H1 (cell line): ENCODE measurements at regions not wholly inside any gene's neighbourhood (a gene's known extent, or its start where the extent isn't known, plus 50 kb on each side); places are given as distances from the start of the nearest gene placed in this dataset.
A peak's percentile ranks its signal among the peaks of the same experiment; 100 is the strongest.

ENCODE experiments used
- CTCF ChIA-PET: fragments of 300-600 bp; sonication (Branson Sonifier 250); formaldehyde crosslinking; loops from one replicate; lab custom pipeline; 2021; ENCODE audit not compliant: partially characterized antibody; lab: Charles Lee
- POLR2A ChIA-PET: fragments of 300-600 bp; sonication (Branson Sonifier 250); formaldehyde crosslinking; loops from one replicate; lab custom pipeline; 2021; ENCODE audit warnings: inconsistent platforms; ENCODE audit not compliant: partially characterized antibody; lab: Charles Lee
- DNase-seq, 2 experiments: peaks; one replicate each; pipeline versions ENCODE4 v3.0.0 to v3.0.0-alpha.2; 2010 to 2022; ENCODE audit warnings: low spot score in 2 of 2, low read depth in 1 of 2, mixed read lengths in 1 of 2
- FAIRE-seq: peaks from 2 replicates; lab custom pipeline; 2011; peaks lifted over from hg19 to GRCh38; lab: Jason Lieb, UNC
- H2AFZ ChIP-seq: 2 replicates; pipeline ENCODE4 v1.8.1; 2012; ENCODE audit warnings: low read length, inconsistent platforms
- H2AK5ac ChIP-seq: 2 replicates; pipeline ENCODE4 v1.6.1; 2013; ENCODE audit warnings: low read depth, low read length
- H2BK120ac ChIP-seq: replicated peaks from 2 replicates; pipeline ENCODE3; 2013; ENCODE audit warnings: low read depth, low read length, inconsistent platforms
- H2BK12ac ChIP-seq: 2 replicates; pipeline ENCODE4 v1.6.1; 2013; ENCODE audit warnings: low read depth, low read length
- H2BK15ac ChIP-seq: 2 replicates; pipeline ENCODE4 v1.6.1; 2013; ENCODE audit warnings: low read length
- H2BK20ac ChIP-seq: 2 replicates; pipeline ENCODE4 v1.6.1; 2013; ENCODE audit warnings: low read length
- H2BK5ac ChIP-seq: 2 replicates; pipeline ENCODE4 v1.6.1; 2013; ENCODE audit warnings: low read depth, low read length
- H3K14ac ChIP-seq: 2 replicates; pipeline ENCODE4 v1.6.1; 2013; ENCODE audit warnings: inconsistent platforms; ENCODE audit not compliant: insufficient read length
- H3K18ac ChIP-seq: 2 replicates; pipeline ENCODE4 v1.6.1; 2013; ENCODE audit warnings: low read length; ENCODE audit errors: extremely low read depth
- H3K23ac ChIP-seq: 2 replicates; pipeline ENCODE4 v1.6.1; 2013; ENCODE audit warnings: inconsistent platforms; ENCODE audit not compliant: insufficient read length
- H3K23me2 ChIP-seq: 2 replicates; pipeline ENCODE4 v1.6.1; 2013; ENCODE audit warnings: low read depth, low read length
- H3K27ac ChIP-seq: 2 replicates; pipeline ENCODE4 v1.6.1; 2011; ENCODE audit warnings: low read depth, low read length, inconsistent platforms
- H3K27me3 ChIP-seq, 4 experiments: replicated peaks in 1 of 4; 1 replicate in 1 of 4; 2 replicates in 3 of 4; pipeline versions ENCODE4 v1.6.1 to v1.8.1; 2011 to 2013; ENCODE audit warnings: low read length in 3 of 4, mild to moderate bottlenecking in 3 of 4, inconsistent platforms in 2 of 4, mixed read lengths in 2 of 4, moderate library complexity in 1 of 4; ENCODE audit not compliant: control insufficient read depth in 3 of 4, insufficient read depth in 3 of 4; ENCODE audit errors: extremely low read depth in 1 of 4
- H3K36me3 ChIP-seq, 4 experiments: 2 replicates each; pipeline versions ENCODE4 v1.6.1 to v1.8.1; 2011 to 2013; ENCODE audit warnings: mild to moderate bottlenecking in 4 of 4, low read length in 3 of 4, moderate library complexity in 2 of 4, control low read depth in 1 of 4, inconsistent platforms in 1 of 4; ENCODE audit not compliant: insufficient read depth in 4 of 4, control insufficient read depth in 2 of 4
- H3K4ac ChIP-seq: replicated peaks from 2 replicates; pipeline ENCODE3; 2013; ENCODE audit warnings: low read length, low read depth, mixed read lengths, inconsistent platforms; ENCODE audit not compliant: insufficient read length
- H3K4me1 ChIP-seq, 4 experiments: replicated peaks in 1 of 4; 1 replicate in 1 of 4; 2 replicates in 3 of 4; pipeline versions ENCODE4 v1.6.1 to v1.8.1; 2011 to 2013; ENCODE audit warnings: low read length in 3 of 4, inconsistent platforms in 2 of 4, mixed read lengths in 1 of 4; ENCODE audit not compliant: insufficient read depth in 4 of 4, control insufficient read depth in 3 of 4
- H3K4me2 ChIP-seq, 2 experiments: 2 replicates each; pipeline versions ENCODE4 v1.6.1 to v1.8.1; 2011 to 2013; ENCODE audit warnings: low read depth in 2 of 2, low read length in 2 of 2, control low read depth in 1 of 2, inconsistent platforms in 1 of 2, mild to moderate bottlenecking in 1 of 2; ENCODE audit not compliant: insufficient read depth in 1 of 2
- H3K4me3 ChIP-seq, 4 experiments: fragments of 200-600, 300-600 bp in 1 of 4; sonication (generic), shearing (Covaris generic), sonication (Bioruptor Twin) in 1 of 4; 2 replicates each; pipeline versions ENCODE4 v1.5.1 to v1.8.1; 2011 to 2016; ENCODE audit warnings: low read length in 4 of 4, low read depth in 3 of 4, control low read depth in 2 of 4, inconsistent platforms in 2 of 4, mild to moderate bottlenecking in 2 of 4, mixed read lengths in 1 of 4, moderate library complexity in 1 of 4; ENCODE audit not compliant: insufficient read depth in 2 of 4; ENCODE audit errors: extremely low read depth in 1 of 4
- H3K56ac ChIP-seq: replicated peaks from 2 replicates; pipeline ENCODE3; 2013; ENCODE audit warnings: low read depth, mild to moderate bottlenecking, mixed read lengths, low read length, inconsistent platforms; ENCODE audit not compliant: insufficient read length
- H3K79me1 ChIP-seq: 2 replicates; pipeline ENCODE4 v1.6.1; 2013; ENCODE audit warnings: low read depth, low read length, control low read depth
- H3K79me2 ChIP-seq, 2 experiments: 2 replicates each; pipeline versions ENCODE4 v1.6.1 to v1.8.1; 2012 to 2013; ENCODE audit warnings: low read length in 2 of 2, mild to moderate bottlenecking in 2 of 2, inconsistent platforms in 1 of 2; ENCODE audit not compliant: insufficient read depth in 2 of 2, control insufficient read depth in 1 of 2
- H3K9ac ChIP-seq, 4 experiments: replicated peaks in 1 of 4; 1 replicate in 1 of 4; 2 replicates in 3 of 4; pipeline versions ENCODE4 v1.6.1 to v1.8.1; 2011 to 2013; ENCODE audit warnings: low read depth in 3 of 4, low read length in 3 of 4, control low read depth in 2 of 4, mild to moderate bottlenecking in 2 of 4, moderate library complexity in 2 of 4, inconsistent platforms in 1 of 4; ENCODE audit errors: extremely low read depth in 1 of 4
- H3K9me3 ChIP-seq, 2 experiments: 2 replicates each; pipeline versions ENCODE4 v1.6.1 to v1.8.1; 2012 to 2013; ENCODE audit warnings: mild to moderate bottlenecking in 2 of 2, moderate library complexity in 2 of 2, control low read depth in 1 of 2, inconsistent platforms in 1 of 2, low read depth in 1 of 2, low read length in 1 of 2, mixed read lengths in 1 of 2; ENCODE audit not compliant: insufficient read depth in 2 of 2
- H4K20me1 ChIP-seq, 2 experiments: replicated peaks in 1 of 2; 2 replicates each; pipeline versions ENCODE3 to v1.8.1; 2011 to 2013; ENCODE audit warnings: inconsistent platforms in 2 of 2, low read length in 2 of 2, mild to moderate bottlenecking in 1 of 2; ENCODE audit not compliant: insufficient read depth in 2 of 2, control insufficient read depth in 1 of 2
- H4K5ac ChIP-seq: 2 replicates; pipeline ENCODE4 v1.6.1; 2013; ENCODE audit warnings: low read length, low read depth, mixed read lengths, inconsistent platforms; ENCODE audit not compliant: insufficient read length
- H4K8ac ChIP-seq: 2 replicates; pipeline ENCODE4 v1.8.0; 2013; ENCODE audit warnings: mild to moderate bottlenecking, moderate library complexity, low read length, inconsistent platforms; ENCODE audit not compliant: insufficient read depth; ENCODE audit errors: extremely low read depth
- H4K91ac ChIP-seq: replicated peaks from 2 replicates; pipeline ENCODE3; 2013; ENCODE audit warnings: low read length, mixed read lengths, inconsistent platforms; ENCODE audit not compliant: insufficient read length
- RBBP5 ChIP-seq: IDR thresholded peaks from 2 replicates; pipeline ENCODE4 v1.7.1; 2012; ENCODE audit warnings: low read depth, mild to moderate bottlenecking, inconsistent platforms, low read length, moderate library complexity, borderline replicate concordance
- YY1 ChIP-seq: IDR thresholded peaks from 2 replicates; pipeline ENCODE4 v1.6.1; 2011; ENCODE audit warnings: low read depth, mild to moderate bottlenecking, low read length
- WGBS, 2 experiments: shearing (Covaris generic) in 1 of 2; methylation state at CpG; one replicate each; pipeline versions ENCODE4 v1.1.6 to v1.1.7; 2013 to 2015; ENCODE audit warnings: low lambda C conversion rate in 2 of 2, mixed read lengths in 2 of 2, inconsistent platforms in 1 of 2, low coverage in 1 of 2, missing lambda C conversion rate in 1 of 2; ENCODE audit not compliant: insufficient replicate concordance in 2 of 2, insufficient coverage in 1 of 2, insufficient read length in 1 of 2; ENCODE audit errors: extremely low coverage in 1 of 2, missing lambda C conversion rate in 1 of 2; 5-methylcytosine and 5-hydroxymethylcytosine counted together

- H2AK5ac ChIP-seq, result no peak overlapping the region
- peaks cover 2 to 14% (median 3%) of the 10 kb centered on the region in 4 experiments; a peak in 5 of 7 replicates for H3K4me1 ChIP-seq
- no peak overlapping the region for H2BK5ac ChIP-seq
- FAIRE-seq (no peak), DNase-seq (no peak)
- no peaks in the 10 kb centered on the region for H3K36me3 ChIP-seq
- WGBS, 2 experiments, result 54% methylated on average over 5 of the region's 5 CpGs; no CpG with 5 or more reads in 1 of the 2 experiments
- H3K9me3 ChIP-seq, result no peaks in the 10 kb centered on the region
- no peaks in the 10 kb centered on the region for H3K79me1 ChIP-seq
- H3K9ac ChIP-seq, result no peak overlapping the region
- TF ChIP-seq YY1, result 0 out of 2 replicates have a peak, but pooled peaks have one; percentile 13
- no peak for TF ChIP-seq RBBP5
- ChIA-PET POLR2A (no interaction called here), CTCF (no interaction called here)
- H3K79me2 ChIP-seq, result no peaks in the 10 kb centered on the region
- no peak overlapping the region for H2BK12ac ChIP-seq
- no peak overlapping the region for H3K56ac ChIP-seq
- H3K18ac ChIP-seq, result no peak overlapping the region
- no peak overlapping the region for H4K8ac ChIP-seq
- H2BK20ac ChIP-seq, result no peak overlapping the region
- no peak overlapping the region for H3K23ac ChIP-seq
- no peak overlapping the region for H2AFZ ChIP-seq
- no peak overlapping the region for H3K27ac ChIP-seq
- H3K23me2 ChIP-seq, result no peaks in the 10 kb centered on the region
- H2BK120ac ChIP-seq, result no peak overlapping the region
- no peak overlapping the region for H3K14ac ChIP-seq
- H2BK15ac ChIP-seq, result no peak overlapping the region
- H4K91ac ChIP-seq, result no peak overlapping the region
- no peak overlapping the region for H3K4ac ChIP-seq
- peak overlapping the region in 1 of 2 experiments; percentile 26; a peak in 1 of 4 replicates for H3K4me2 ChIP-seq
- H3K4me3 ChIP-seq, result no peak overlapping the region
- no peak overlapping the region for H4K5ac ChIP-seq
- H3K27me3 ChIP-seq, result no peaks in the 10 kb centered on the region
- no peaks in the 10 kb centered on the region for H4K20me1 ChIP-seq
Observed at GRCh38 chr11:42232673-42233072, 773.2 kb upstream of the LRRC4C start.
